NB4 (cell line): ENCODE measurements at regions not wholly inside any gene's neighbourhood (a gene's known extent, or its start where the extent isn't known, plus 50 kb on each side); places are given as distances from the start of the nearest gene placed in this dataset.

Experiments
- POLR2A ChIP-seq: IDR thresholded peaks from 2 replicates; pipeline ENCODE4 v1.6.1; 2011; ENCODE audit warnings: mild to moderate bottlenecking; ENCODE audit not compliant: insufficient read length; ENCODE audit errors: extremely low read depth
- TF ChIP-seq, protein P1 (sequence below): IDR thresholded peaks from one replicate; pipeline ENCODE4 v1.5.1; 2012; ENCODE audit warnings: low read depth, low read length

DNA sequence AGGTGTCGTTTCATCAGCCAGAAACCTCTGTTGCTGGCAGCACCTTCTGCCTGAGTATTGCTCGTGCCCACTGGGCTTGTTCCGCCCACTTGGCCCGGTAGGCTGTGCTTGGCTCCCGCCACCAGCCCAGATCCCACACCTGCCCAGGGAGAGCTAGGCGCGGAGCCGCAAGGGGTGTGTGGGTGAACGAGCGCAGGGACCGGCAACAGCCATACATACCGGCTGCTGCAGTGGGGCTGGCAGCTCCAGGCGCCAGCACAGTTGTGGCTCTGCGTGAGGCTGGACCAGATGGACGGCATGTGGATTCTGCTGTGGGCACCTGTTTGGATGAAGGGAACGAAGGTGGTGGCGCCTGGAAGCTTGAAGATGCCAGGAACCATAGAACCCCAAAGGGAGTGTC, 331.5 kb upstream of the MCTP2 start:
- TF ChIP-seq, protein P1, sequence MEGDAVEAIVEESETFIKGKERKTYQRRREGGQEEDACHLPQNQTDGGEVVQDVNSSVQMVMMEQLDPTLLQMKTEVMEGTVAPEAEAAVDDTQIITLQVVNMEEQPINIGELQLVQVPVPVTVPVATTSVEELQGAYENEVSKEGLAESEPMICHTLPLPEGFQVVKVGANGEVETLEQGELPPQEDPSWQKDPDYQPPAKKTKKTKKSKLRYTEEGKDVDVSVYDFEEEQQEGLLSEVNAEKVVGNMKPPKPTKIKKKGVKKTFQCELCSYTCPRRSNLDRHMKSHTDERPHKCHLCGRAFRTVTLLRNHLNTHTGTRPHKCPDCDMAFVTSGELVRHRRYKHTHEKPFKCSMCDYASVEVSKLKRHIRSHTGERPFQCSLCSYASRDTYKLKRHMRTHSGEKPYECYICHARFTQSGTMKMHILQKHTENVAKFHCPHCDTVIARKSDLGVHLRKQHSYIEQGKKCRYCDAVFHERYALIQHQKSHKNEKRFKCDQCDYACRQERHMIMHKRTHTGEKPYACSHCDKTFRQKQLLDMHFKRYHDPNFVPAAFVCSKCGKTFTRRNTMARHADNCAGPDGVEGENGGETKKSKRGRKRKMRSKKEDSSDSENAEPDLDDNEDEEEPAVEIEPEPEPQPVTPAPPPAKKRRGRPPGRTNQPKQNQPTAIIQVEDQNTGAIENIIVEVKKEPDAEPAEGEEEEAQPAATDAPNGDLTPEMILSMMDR: no peak
- TF ChIP-seq POLR2A: no peak
